SU-DHL-6 (cell line): ENCODE measurements at regions not wholly inside any gene's neighbourhood (a gene's known extent, or its start where the extent isn't known, plus 50 kb on each side); places are given as distances from the start of the nearest gene placed in this dataset.

Source experiments
- H2AFZ ChIP-seq: fragments of 200-600 bp; sonication (generic); 2 replicates; pipeline ENCODE4 v1.6.1; 2014; ENCODE audit warnings: low read depth, mild to moderate bottlenecking, moderate library complexity, mixed read lengths, antibody characterized with exemption, low read length; ENCODE audit not compliant: severe bottlenecking
- H3F3A ChIP-seq: fragments of 200-600 bp; shearing (Covaris generic); 2 replicates; pipeline ENCODE4 v1.6.0; 2016; ENCODE audit warnings: antibody characterized with exemption, mild to moderate bottlenecking; ENCODE audit not compliant: insufficient read depth
- H3K27ac ChIP-seq: fragments of 200-600 bp; sonication (generic); 2 replicates; pipeline ENCODE4 v1.5.1; 2016; ENCODE audit warnings: low read depth, mild to moderate bottlenecking, low read length, moderate library complexity, mixed read lengths
- H3K27me3 ChIP-seq: fragments of 200-600 bp; sonication (generic), shearing (Covaris generic); 2 replicates; pipeline ENCODE4 v1.6.0; 2014; ENCODE audit warnings: mild to moderate bottlenecking, low read length
- H3K36me3 ChIP-seq: fragments of 200-600 bp; sonication (generic); 2 replicates; pipeline ENCODE4 v1.6.1; 2014; ENCODE audit warnings: mild to moderate bottlenecking, low read length, mixed read lengths
- H3K4me2 ChIP-seq: fragments of 300-600, 200-600 bp; shearing (Covaris generic), sonication (generic); 2 replicates; pipeline ENCODE4 v1.6.0; 2014; ENCODE audit warnings: low read length, low read depth, mild to moderate bottlenecking; ENCODE audit not compliant: poor library complexity, severe bottlenecking
- H3K4me3 ChIP-seq: fragments of 200-600 bp; sonication (generic); 2 replicates; pipeline ENCODE4 v1.5.1; 2014; ENCODE audit warnings: antibody characterized with exemption, low read length, mild to moderate bottlenecking, mixed read lengths; ENCODE audit not compliant: insufficient read depth, poor library complexity, severe bottlenecking
- H3K79me2 ChIP-seq: fragments of 200-600 bp; sonication (generic); 2 replicates; pipeline ENCODE4 v1.6.1; 2014; ENCODE audit warnings: mild to moderate bottlenecking, low read length, moderate library complexity; ENCODE audit not compliant: insufficient read depth
- H3K9ac ChIP-seq: fragments of 200-600 bp; sonication (generic); 2 replicates; pipeline ENCODE4 v1.7.0; 2014; ENCODE audit warnings: mild to moderate bottlenecking, low read length
- H3K9me2 ChIP-seq: fragments of 200-600 bp; sonication (generic); replicated peaks from 2 replicates; pipeline ENCODE4 v1.6.1; 2014; ENCODE audit warnings: low read length; ENCODE audit not compliant: insufficient read depth
- H3K9me3 ChIP-seq: fragments of 200-600 bp; sonication (generic); 2 replicates; pipeline ENCODE4 v1.6.1; 2014; ENCODE audit warnings: low read length, mixed read lengths; ENCODE audit not compliant: insufficient read depth
- H4K20me1 ChIP-seq: fragments of 200-600 bp; sonication (generic); 2 replicates; pipeline ENCODE4 v1.6.1; 2014; ENCODE audit warnings: low read depth, mild to moderate bottlenecking, antibody characterized with exemption, low read length, moderate library complexity, mixed read lengths
- CTCF ChIP-seq: fragments of 200-600 bp; sonication (generic); IDR thresholded peaks from one replicate; pipeline ENCODE4 v1.5.1; 2017; ENCODE audit warnings: antibody characterized with exemption, mild to moderate bottlenecking, low read length, moderate library complexity; ENCODE audit not compliant: insufficient read depth, poor library complexity, severe bottlenecking
- EZH2phosphoT487 ChIP-seq: fragments of 200-600 bp; sonication (generic), shearing (Covaris generic); conservative IDR thresholded peaks from 2 replicates; pipeline ENCODE4 v1.6.1; 2018; ENCODE audit warnings: mild to moderate bottlenecking, antibody characterized with exemption, low read length, moderate library complexity, mixed read lengths

GRCh38 chr10:30731963-30732362 lies 102.4 kb upstream of the LYZL2 start:
- Histone ChIP-seq H3K79me2 (no peaks in the 10 kb centered on the region), H2AFZ (no peak overlapping the region), H3F3A (no peaks in the 10 kb centered on the region), H3K4me3 (no peak overlapping the region), H3K36me3 (no peaks in the 10 kb centered on the region), H3K27me3 (no peaks in the 10 kb centered on the region), H3K9me2 (no peaks in the 10 kb centered on the region), H3K27ac (no peak overlapping the region), H3K9me3 (no peaks in the 10 kb centered on the region), H3K9ac (no peak overlapping the region), H4K20me1 (no peaks in the 10 kb centered on the region), H3K4me2 (no peak overlapping the region)
- TF ChIP-seq EZH2phosphoT487 (no peak), CTCF (no peak)

GRCh38 chr10:30730306-30730705 lies 100.8 kb upstream of the LYZL2 start:
- no peaks in the 10 kb centered on the region for H3K27me3 ChIP-seq
- no peaks in the 10 kb centered on the region for H3K9me3 ChIP-seq
- H3K9ac ChIP-seq: no peak overlapping the region
- no peaks in the 10 kb centered on the region for H4K20me1 ChIP-seq
- H3K9me2 ChIP-seq: no peaks in the 10 kb centered on the region
- no peaks in the 10 kb centered on the region for H3K79me2 ChIP-seq
- H2AFZ ChIP-seq: no peak overlapping the region
- H3K27ac ChIP-seq: no peak overlapping the region
- H3K4me3 ChIP-seq: no peak overlapping the region
- no peaks in the 10 kb centered on the region for H3K36me3 ChIP-seq
- no peaks in the 10 kb centered on the region for H3F3A ChIP-seq
- no peak overlapping the region for H3K4me2 ChIP-seq
- no peak for TF ChIP-seq CTCF
- no peak for TF ChIP-seq EZH2phosphoT487

- no peaks in the 10 kb centered on the region for H3K9me3 ChIP-seq
- no peaks in the 10 kb centered on the region for H3K79me2 ChIP-seq
- no peak overlapping the region for H3K4me2 ChIP-seq
- H3K36me3 ChIP-seq: no peaks in the 10 kb centered on the region
- no peaks in the 10 kb centered on the region for H4K20me1 ChIP-seq
- no peak overlapping the region for H3K27ac ChIP-seq
- no peak overlapping the region for H3K9ac ChIP-seq
- TF ChIP-seq EZH2phosphoT487 (no peak), CTCF (no peak)
- no peak overlapping the region for H2AFZ ChIP-seq
- H3K4me3 ChIP-seq: no peak overlapping the region
- no peaks in the 10 kb centered on the region for H3K9me2 ChIP-seq
- H3F3A ChIP-seq: no peaks in the 10 kb centered on the region
- no peaks in the 10 kb centered on the region for H3K27me3 ChIP-seq
These were observed 99.2 kb upstream of the LYZL2 start for GRCh38 chr10:30728766-30729165.

GRCh38 chr10:30728127-30728526 lies 98.6 kb upstream of the LYZL2 start:
- Histone ChIP-seq H3K4me2 (no peak overlapping the region), H3K9me2 (no peaks in the 10 kb centered on the region), H4K20me1 (no peaks in the 10 kb centered on the region), H3K9me3 (no peaks in the 10 kb centered on the region), H3K27ac (no peak overlapping the region), H2AFZ (no peak overlapping the region), H3K4me3 (no peak overlapping the region), H3K27me3 (no peaks in the 10 kb centered on the region), H3K36me3 (no peaks in the 10 kb centered on the region), H3K79me2 (no peaks in the 10 kb centered on the region), H3F3A (no peaks in the 10 kb centered on the region), H3K9ac (no peak overlapping the region)
- TF ChIP-seq CTCF (no peak), EZH2phosphoT487 (no peak)
